Loucy (cell line): ENCODE measurements at regions not wholly inside any gene's neighbourhood (a gene's known extent, or its start where the extent isn't known, plus 50 kb on each side); places are given as distances from the start of the nearest gene placed in this dataset.

Experiments
- EZH2phosphoT487 ChIP-seq: fragments of 200-600 bp; IDR thresholded peaks from 2 replicates; pipeline ENCODE4 v1.6.1; 2018; ENCODE audit warnings: antibody characterized with exemption, mild to moderate bottlenecking, moderate library complexity, borderline replicate concordance
- TF ChIP-seq, protein P1 (sequence below): fragments of 200-600 bp; sonication (generic); conservative IDR thresholded peaks from 2 replicates; pipeline ENCODE4 v1.5.1; 2014; ENCODE audit warnings: mild to moderate bottlenecking, antibody characterized with exemption, low read length

DNA sequence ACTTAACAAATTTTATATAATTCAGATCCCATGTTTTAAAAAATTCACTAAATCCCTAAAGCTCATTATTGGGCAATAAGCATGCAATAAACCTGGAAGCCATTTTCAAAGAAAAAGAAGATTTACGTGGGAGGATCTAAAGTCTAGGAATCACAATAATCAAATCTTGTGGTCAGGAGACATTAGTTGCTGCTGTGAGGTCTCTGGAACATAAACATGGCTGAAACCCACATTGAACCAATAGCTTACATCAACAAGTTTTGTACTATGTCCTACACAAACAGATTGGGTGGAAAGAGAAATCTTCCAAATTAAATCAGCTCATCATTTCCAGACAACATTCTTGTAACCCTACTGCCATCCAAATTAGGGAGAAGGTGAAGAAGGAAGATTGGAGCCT, 121.9 kb upstream of the EPHA3 start:
- TF ChIP-seq, protein P1, sequence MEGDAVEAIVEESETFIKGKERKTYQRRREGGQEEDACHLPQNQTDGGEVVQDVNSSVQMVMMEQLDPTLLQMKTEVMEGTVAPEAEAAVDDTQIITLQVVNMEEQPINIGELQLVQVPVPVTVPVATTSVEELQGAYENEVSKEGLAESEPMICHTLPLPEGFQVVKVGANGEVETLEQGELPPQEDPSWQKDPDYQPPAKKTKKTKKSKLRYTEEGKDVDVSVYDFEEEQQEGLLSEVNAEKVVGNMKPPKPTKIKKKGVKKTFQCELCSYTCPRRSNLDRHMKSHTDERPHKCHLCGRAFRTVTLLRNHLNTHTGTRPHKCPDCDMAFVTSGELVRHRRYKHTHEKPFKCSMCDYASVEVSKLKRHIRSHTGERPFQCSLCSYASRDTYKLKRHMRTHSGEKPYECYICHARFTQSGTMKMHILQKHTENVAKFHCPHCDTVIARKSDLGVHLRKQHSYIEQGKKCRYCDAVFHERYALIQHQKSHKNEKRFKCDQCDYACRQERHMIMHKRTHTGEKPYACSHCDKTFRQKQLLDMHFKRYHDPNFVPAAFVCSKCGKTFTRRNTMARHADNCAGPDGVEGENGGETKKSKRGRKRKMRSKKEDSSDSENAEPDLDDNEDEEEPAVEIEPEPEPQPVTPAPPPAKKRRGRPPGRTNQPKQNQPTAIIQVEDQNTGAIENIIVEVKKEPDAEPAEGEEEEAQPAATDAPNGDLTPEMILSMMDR = no peak
- no peak for TF ChIP-seq EZH2phosphoT487
